ENCODE measurements at regions not wholly inside any gene's neighbourhood (a gene's known extent, or its start where the extent isn't known, plus 50 kb on each side); places are given as distances from the start of the nearest gene placed in this dataset.

GRCh38 chr13:99867535-99868257 is 103.9 kb downstream of the ZIC5 start (continued):
- TF ChIP-seq, protein P1, sequence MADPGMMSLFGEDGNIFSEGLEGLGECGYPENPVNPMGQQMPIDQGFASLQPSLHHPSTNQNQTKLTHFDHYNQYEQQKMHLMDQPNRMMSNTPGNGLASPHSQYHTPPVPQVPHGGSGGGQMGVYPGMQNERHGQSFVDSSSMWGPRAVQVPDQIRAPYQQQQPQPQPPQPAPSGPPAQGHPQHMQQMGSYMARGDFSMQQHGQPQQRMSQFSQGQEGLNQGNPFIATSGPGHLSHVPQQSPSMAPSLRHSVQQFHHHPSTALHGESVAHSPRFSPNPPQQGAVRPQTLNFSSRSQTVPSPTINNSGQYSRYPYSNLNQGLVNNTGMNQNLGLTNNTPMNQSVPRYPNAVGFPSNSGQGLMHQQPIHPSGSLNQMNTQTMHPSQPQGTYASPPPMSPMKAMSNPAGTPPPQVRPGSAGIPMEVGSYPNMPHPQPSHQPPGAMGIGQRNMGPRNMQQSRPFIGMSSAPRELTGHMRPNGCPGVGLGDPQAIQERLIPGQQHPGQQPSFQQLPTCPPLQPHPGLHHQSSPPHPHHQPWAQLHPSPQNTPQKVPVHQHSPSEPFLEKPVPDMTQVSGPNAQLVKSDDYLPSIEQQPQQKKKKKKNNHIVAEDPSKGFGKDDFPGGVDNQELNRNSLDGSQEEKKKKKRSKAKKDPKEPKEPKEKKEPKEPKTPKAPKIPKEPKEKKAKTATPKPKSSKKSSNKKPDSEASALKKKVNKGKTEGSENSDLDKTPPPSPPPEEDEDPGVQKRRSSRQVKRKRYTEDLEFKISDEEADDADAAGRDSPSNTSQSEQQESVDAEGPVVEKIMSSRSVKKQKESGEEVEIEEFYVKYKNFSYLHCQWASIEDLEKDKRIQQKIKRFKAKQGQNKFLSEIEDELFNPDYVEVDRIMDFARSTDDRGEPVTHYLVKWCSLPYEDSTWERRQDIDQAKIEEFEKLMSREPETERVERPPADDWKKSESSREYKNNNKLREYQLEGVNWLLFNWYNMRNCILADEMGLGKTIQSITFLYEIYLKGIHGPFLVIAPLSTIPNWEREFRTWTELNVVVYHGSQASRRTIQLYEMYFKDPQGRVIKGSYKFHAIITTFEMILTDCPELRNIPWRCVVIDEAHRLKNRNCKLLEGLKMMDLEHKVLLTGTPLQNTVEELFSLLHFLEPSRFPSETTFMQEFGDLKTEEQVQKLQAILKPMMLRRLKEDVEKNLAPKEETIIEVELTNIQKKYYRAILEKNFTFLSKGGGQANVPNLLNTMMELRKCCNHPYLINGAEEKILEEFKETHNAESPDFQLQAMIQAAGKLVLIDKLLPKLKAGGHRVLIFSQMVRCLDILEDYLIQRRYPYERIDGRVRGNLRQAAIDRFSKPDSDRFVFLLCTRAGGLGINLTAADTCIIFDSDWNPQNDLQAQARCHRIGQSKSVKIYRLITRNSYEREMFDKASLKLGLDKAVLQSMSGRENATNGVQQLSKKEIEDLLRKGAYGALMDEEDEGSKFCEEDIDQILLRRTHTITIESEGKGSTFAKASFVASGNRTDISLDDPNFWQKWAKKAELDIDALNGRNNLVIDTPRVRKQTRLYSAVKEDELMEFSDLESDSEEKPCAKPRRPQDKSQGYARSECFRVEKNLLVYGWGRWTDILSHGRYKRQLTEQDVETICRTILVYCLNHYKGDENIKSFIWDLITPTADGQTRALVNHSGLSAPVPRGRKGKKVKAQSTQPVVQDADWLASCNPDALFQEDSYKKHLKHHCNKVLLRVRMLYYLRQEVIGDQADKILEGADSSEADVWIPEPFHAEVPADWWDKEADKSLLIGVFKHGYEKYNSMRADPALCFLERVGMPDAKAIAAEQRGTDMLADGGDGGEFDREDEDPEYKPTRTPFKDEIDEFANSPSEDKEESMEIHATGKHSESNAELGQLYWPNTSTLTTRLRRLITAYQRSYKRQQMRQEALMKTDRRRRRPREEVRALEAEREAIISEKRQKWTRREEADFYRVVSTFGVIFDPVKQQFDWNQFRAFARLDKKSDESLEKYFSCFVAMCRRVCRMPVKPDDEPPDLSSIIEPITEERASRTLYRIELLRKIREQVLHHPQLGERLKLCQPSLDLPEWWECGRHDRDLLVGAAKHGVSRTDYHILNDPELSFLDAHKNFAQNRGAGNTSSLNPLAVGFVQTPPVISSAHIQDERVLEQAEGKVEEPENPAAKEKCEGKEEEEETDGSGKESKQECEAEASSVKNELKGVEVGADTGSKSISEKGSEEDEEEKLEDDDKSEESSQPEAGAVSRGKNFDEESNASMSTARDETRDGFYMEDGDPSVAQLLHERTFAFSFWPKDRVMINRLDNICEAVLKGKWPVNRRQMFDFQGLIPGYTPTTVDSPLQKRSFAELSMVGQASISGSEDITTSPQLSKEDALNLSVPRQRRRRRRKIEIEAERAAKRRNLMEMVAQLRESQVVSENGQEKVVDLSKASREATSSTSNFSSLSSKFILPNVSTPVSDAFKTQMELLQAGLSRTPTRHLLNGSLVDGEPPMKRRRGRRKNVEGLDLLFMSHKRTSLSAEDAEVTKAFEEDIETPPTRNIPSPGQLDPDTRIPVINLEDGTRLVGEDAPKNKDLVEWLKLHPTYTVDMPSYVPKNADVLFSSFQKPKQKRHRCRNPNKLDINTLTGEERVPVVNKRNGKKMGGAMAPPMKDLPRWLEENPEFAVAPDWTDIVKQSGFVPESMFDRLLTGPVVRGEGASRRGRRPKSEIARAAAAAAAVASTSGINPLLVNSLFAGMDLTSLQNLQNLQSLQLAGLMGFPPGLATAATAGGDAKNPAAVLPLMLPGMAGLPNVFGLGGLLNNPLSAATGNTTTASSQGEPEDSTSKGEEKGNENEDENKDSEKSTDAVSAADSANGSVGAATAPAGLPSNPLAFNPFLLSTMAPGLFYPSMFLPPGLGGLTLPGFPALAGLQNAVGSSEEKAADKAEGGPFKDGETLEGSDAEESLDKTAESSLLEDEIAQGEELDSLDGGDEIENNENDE (IDR thresholded peaks at IDR 0.05; ENCODE audit: insufficient replicate concordance, low read length), result no peak
- TF ChIP-seq SIX5 (IDR thresholded peaks at IDR 0.05; ENCODE audit: low read depth, low read length), result no peak
- TF ChIP-seq RBBP5 (IDR thresholded peaks at IDR 0.05; ENCODE audit: borderline replicate concordance, low read depth, low read length), result no peak
- TF ChIP-seq TAF7 (optimal IDR thresholded peaks at IDR 0.05; ENCODE audit: borderline replicate concordance, low read depth, low read length), result no peak
- TF ChIP-seq NRF1 (IDR thresholded peaks at IDR 0.05; ENCODE audit: low read depth, low read length), result no peak
- no peak for TF ChIP-seq POU5F1 (IDR thresholded peaks at IDR 0.05; ENCODE audit: low read depth, low read length)
- no peak for TF ChIP-seq PHF8 (conservative IDR thresholded peaks at IDR 0.05; ENCODE audit: low read depth, low read length)
- no peak for TF ChIP-seq CBX8 (IDR thresholded peaks at IDR 0.05; ENCODE audit: borderline replicate concordance, low read depth, low read length)
- TF ChIP-seq SIN3A (conservative IDR thresholded peaks at IDR 0.05 in 1 of 2, IDR thresholded peaks at IDR 0.05 in 1 of 2; ENCODE audit: low read depth in 1 of 2, low read length in 2 of 2), result no peak
- TF ChIP-seq CBX5 (IDR thresholded peaks at IDR 0.05; ENCODE audit: low read depth, low read length), result no peak

Data from H1 (cell line).